Neural crest cell (in vitro differentiated cells): ENCODE measurements at regions not wholly inside any gene's neighbourhood (a gene's known extent, or its start where the extent isn't known, plus 50 kb on each side); places are given as distances from the start of the nearest gene placed in this dataset.

Experiments used
- DNase-seq: peaks from one replicate; pipeline ENCODE4 v3.0.0; 2021; ENCODE audit warnings: low read depth, mixed read lengths, low spot score
- H3K27ac Mint-ChIP-seq: one replicate; pipeline ENCODE4 v1.8.0; 2021; ENCODE audit warnings: mild to moderate bottlenecking, mixed read lengths; ENCODE audit not compliant: unreplicated experiment
- H3K27me3 Mint-ChIP-seq: 2 replicates; pipeline ENCODE4 v1.8.0; 2021; ENCODE audit warnings: low read depth, mild to moderate bottlenecking, mixed read lengths
- H3K36me3 Mint-ChIP-seq: 2 replicates; pipeline ENCODE4 v1.8.0; 2021; ENCODE audit warnings: low read depth, mild to moderate bottlenecking, mixed read lengths
- H3K4me1 Mint-ChIP-seq: 2 replicates; pipeline ENCODE4 v1.8.0; 2021; ENCODE audit warnings: mixed read lengths
- H3K4me3 Mint-ChIP-seq: one replicate; pipeline ENCODE4 v1.8.0; 2021; ENCODE audit warnings: mild to moderate bottlenecking, mixed read lengths
- H3K9me3 Mint-ChIP-seq: 2 replicates; pipeline ENCODE4 v1.8.0; 2021; ENCODE audit warnings: mixed read lengths
- CTCF ChIP-seq: fragments of 200-600 bp; sonication (generic); conservative IDR thresholded peaks from 2 replicates; pipeline ENCODE4 v1.5.0; 2021; ENCODE audit warnings: antibody characterized with exemption, mild to moderate bottlenecking

GRCh38 chr19:31601855-31602254 is 252.6 kb upstream of the TSHZ3 start:
- H3K27ac Mint-ChIP-seq: no peak overlapping the region
- no peaks in the 10 kb centered on the region for H3K36me3 Mint-ChIP-seq
- peaks cover 4% of the 10 kb centered on the region for H3K9me3 Mint-ChIP-seq
- DNase-seq: no peak
- peaks cover 2% of the 10 kb centered on the region for H3K27me3 Mint-ChIP-seq
- TF ChIP-seq CTCF: no peak
- H3K4me1 Mint-ChIP-seq: no peaks in the 10 kb centered on the region
- no peak overlapping the region for H3K4me3 Mint-ChIP-seq

- H3K4me3 Mint-ChIP-seq: no peak overlapping the region
- DNase-seq: no peak
- no peaks in the 10 kb centered on the region for H3K4me1 Mint-ChIP-seq
- TF ChIP-seq CTCF: no peak
- H3K9me3 Mint-ChIP-seq: peaks cover 4% of the 10 kb centered on the region
- H3K36me3 Mint-ChIP-seq: no peaks in the 10 kb centered on the region
- H3K27ac Mint-ChIP-seq: no peak overlapping the region
- peaks cover 2% of the 10 kb centered on the region for H3K27me3 Mint-ChIP-seq
These were observed 253.3 kb upstream of the TSHZ3 start for GRCh38 chr19:31602548-31602947.

- Mint-ChIP-seq H3K36me3 (no peaks in the 10 kb centered on the region), H3K27ac (no peak overlapping the region), H3K4me3 (no peak overlapping the region), H3K4me1 (no peaks in the 10 kb centered on the region), H3K27me3 (peaks cover 9% of the 10 kb centered on the region), H3K9me3 (peaks cover 4% of the 10 kb centered on the region)
- no peak for TF ChIP-seq CTCF
- DNase-seq: no peak
These were observed 255.3 kb upstream of the TSHZ3 start for GRCh38 chr19:31604493-31605040.

- Mint-ChIP-seq H3K36me3 (no peaks in the 10 kb centered on the region), H3K27me3 (peaks cover 23% of the 10 kb centered on the region), H3K4me1 (no peaks in the 10 kb centered on the region), H3K27ac (no peak overlapping the region), H3K4me3 (no peak overlapping the region), H3K9me3 (peaks cover 4% of the 10 kb centered on the region)
- no peak for TF ChIP-seq CTCF
- DNase-seq: no peak
These were observed 260.8 kb upstream of the TSHZ3 start for GRCh38 chr19:31610018-31610417.

- Mint-ChIP-seq H3K36me3 (no peaks in the 10 kb centered on the region), H3K27ac (no peak overlapping the region), H3K27me3 (peaks cover 21% of the 10 kb centered on the region), H3K9me3 (no peaks in the 10 kb centered on the region), H3K4me1 (no peaks in the 10 kb centered on the region), H3K4me3 (no peak overlapping the region)
- TF ChIP-seq CTCF: no peak
- DNase-seq: no peak
These were observed 262.0 kb upstream of the TSHZ3 start for GRCh38 chr19:31611046-31611877.
